ENCODE measurements at regions not wholly inside any gene's neighbourhood (a gene's known extent, or its start where the extent isn't known, plus 50 kb on each side); places are given as distances from the start of the nearest gene placed in this dataset.

DNA sequence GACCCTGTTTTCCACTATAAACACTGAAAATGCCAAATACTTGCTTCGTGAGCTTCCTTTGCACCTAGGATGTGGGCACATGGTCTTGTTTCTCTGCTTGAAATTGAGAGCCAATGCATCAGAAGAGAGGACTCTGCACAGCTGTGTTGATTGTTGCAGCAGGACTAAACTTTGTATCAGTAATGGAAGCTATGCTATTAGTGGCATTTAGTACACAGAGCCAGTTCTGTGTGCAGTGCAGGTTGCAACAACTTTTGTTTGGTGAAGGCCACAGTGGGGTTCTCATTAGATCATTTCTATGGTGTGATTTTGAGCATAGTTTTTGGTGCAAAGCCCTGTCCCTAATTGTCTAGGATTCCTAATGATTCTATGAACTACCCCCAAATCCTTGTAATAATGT is 54.4 kb upstream of the ANKRD17 start:
- no peak for FAIRE-seq
- no peaks in the 10 kb centered on the region for H3K27me3 ChIP-seq (ENCODE audit: control insufficient read depth, insufficient read depth, low read length)
- H3K4me3 ChIP-seq (ENCODE audit: low read depth, low read length) = no peak overlapping the region
- TF ChIP-seq, protein P1, sequence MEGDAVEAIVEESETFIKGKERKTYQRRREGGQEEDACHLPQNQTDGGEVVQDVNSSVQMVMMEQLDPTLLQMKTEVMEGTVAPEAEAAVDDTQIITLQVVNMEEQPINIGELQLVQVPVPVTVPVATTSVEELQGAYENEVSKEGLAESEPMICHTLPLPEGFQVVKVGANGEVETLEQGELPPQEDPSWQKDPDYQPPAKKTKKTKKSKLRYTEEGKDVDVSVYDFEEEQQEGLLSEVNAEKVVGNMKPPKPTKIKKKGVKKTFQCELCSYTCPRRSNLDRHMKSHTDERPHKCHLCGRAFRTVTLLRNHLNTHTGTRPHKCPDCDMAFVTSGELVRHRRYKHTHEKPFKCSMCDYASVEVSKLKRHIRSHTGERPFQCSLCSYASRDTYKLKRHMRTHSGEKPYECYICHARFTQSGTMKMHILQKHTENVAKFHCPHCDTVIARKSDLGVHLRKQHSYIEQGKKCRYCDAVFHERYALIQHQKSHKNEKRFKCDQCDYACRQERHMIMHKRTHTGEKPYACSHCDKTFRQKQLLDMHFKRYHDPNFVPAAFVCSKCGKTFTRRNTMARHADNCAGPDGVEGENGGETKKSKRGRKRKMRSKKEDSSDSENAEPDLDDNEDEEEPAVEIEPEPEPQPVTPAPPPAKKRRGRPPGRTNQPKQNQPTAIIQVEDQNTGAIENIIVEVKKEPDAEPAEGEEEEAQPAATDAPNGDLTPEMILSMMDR (IDR thresholded peaks at IDR 0.05; ENCODE audit: insufficient read depth, low read length, severe bottlenecking) = no peak
- H3K36me3 ChIP-seq (ENCODE audit: control insufficient read depth, insufficient read depth, low read length) = no peaks in the 10 kb centered on the region
- DNase-seq (ENCODE audit: low read depth) = no peak

DNA sequence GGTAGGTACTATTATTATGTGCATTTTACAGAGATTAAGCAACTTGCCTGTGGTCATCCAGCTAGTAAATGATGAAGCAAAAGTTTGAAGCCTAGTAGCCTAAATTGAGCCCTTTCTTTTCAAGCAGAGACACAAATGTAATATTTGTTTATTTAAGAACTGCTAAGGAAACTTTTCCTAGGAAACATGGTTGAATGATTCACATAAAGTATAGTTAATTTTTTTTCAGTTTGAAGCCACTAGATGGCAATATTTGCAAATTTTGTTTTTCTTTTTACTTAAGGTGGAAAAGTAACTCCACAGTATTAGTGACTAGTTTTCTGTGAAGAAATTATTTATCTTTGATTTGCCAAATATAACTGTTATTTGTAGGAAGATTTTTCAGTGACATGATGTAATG is 52.8 kb upstream of the ANKRD17 start:
- FAIRE-seq = no peak
- peak; percentile 54 for DNase-seq (ENCODE audit: low read depth)
- H3K36me3 ChIP-seq (ENCODE audit: control insufficient read depth, insufficient read depth, low read length) = no peaks in the 10 kb centered on the region
- H3K27me3 ChIP-seq (ENCODE audit: control insufficient read depth, insufficient read depth, low read length) = no peaks in the 10 kb centered on the region
- no peak overlapping the region for H3K4me3 ChIP-seq (ENCODE audit: low read depth, low read length)
- TF ChIP-seq, protein P1 (IDR thresholded peaks at IDR 0.05; ENCODE audit: insufficient read depth, low read length, severe bottlenecking) = no peak

DNA sequence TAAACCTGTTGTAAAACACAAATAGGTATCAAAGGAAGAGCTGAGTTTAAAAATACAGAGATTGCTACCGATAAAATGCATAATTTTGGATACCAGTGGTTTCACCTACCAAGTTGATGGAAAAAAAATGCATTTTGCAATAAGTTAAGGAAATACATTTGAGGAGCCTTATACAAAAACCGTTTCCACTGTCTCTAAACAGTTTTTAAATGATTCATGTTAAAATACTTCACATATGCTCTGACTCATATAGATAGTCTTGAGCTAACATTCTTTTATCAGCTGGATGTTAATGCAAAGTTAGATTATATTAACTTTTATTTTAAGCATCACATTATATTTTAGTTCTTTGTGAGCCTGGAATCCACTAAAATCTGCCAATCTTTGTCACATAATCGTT is 50.6 kb upstream of the ANKRD17 start:
- no peaks in the 10 kb centered on the region for H3K27me3 ChIP-seq (ENCODE audit: control insufficient read depth, insufficient read depth, low read length)
- no peaks in the 10 kb centered on the region for H3K36me3 ChIP-seq (ENCODE audit: control insufficient read depth, insufficient read depth, low read length)
- FAIRE-seq (no peak), DNase-seq (ENCODE audit: low read depth) (peak; percentile 60)
- TF ChIP-seq, protein P1 (IDR thresholded peaks at IDR 0.05; ENCODE audit: insufficient read depth, low read length, severe bottlenecking) = no peak
- H3K4me3 ChIP-seq (ENCODE audit: low read depth, low read length) = no peak overlapping the region
